Tibial artery (tissue), 4 donors: ENCODE measurements at regions not wholly inside any gene's neighbourhood (a gene's known extent, or its start where the extent isn't known, plus 50 kb on each side); places are given as distances from the start of the nearest gene placed in this dataset.

Source experiments
- DNase-seq, 2 donors: peaks; one replicate each; pipeline ENCODE4 v3.0.0-alpha.2; 2019
- H3K27ac ChIP-seq, 2 donors: fragments of 200-600 bp; sonication (generic) in 1 of 2; 1 replicate in 1 of 2; 2 replicates in 1 of 2; pipeline ENCODE4 v1.5.1; 2018 to 2019; ENCODE audit warnings: mild to moderate bottlenecking in 1 of 2
- H3K27me3 ChIP-seq, 2 donors: fragments of 200-600 bp; sonication (generic) in 1 of 2; one replicate each; pipeline versions ENCODE4 v1.5.1 to v1.6.0; 2016 to 2019
- H3K36me3 ChIP-seq, 3 donors: fragments of 200-600 bp; sonication (generic) in 2 of 3; one replicate each; pipeline ENCODE4 v1.5.1; 2016 to 2019; ENCODE audit warnings: mild to moderate bottlenecking in 2 of 3
- H3K4me1 ChIP-seq, 4 donors: fragments of 200-600 bp; sonication (generic) in 2 of 4; 1 replicate in 3 of 4; 2 replicates in 1 of 4; pipeline ENCODE4 v1.5.1; 2016 to 2019
- H3K4me3 ChIP-seq, 2 donors: fragments of 200-600 bp; sonication (generic) in 1 of 2; 1 replicate in 1 of 2; 2 replicates in 1 of 2; pipeline ENCODE4 v1.5.1; 2018 to 2019; ENCODE audit warnings: mild to moderate bottlenecking in 2 of 2
- H3K9me3 ChIP-seq, 3 donors: fragments of 200-600 bp; sonication (generic) in 1 of 3; one replicate each; pipeline ENCODE4 v1.5.1; 2016 to 2019
- intact Hi-C: fragments of 100-400 bp; cut with DNase I; formaldehyde crosslinking; loops from one replicate; pipeline ENCODE4 v1.15.0; 2023; ENCODE audit warnings: low total_unique reads
- TF ChIP-seq, protein P1 (sequence below), 2 experiments: fragments of 200-600 bp in 1 of 2; fragments of 450-650 bp in 1 of 2; IDR thresholded peaks; one replicate each; pipeline ENCODE4 v1.5.1; 2017 to 2019; ENCODE audit warnings: antibody characterized with exemption in 2 of 2, mild to moderate bottlenecking in 1 of 2, moderate library complexity in 1 of 2

DNA sequence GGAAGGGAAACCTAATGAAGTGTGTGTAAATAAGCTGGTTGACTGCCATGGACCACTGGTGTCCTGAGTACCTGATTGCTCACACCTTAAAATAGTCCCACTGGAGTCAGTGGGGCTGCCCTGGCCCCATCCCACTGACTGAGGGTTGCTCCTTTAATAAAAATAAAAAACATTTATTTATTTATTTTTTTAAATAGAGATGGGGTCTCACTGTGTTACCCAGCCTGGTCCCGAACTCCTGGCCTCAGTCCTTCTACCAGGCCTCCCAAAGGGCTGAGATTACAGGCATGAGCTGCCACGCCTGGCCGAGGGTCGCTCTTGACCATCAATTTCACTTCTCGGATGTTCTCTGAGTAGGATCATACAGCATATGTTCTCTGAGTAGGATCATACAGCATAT, 394.2 kb upstream of the IRX2 start:
- intact Hi-C loops: no loop called here
- no peak overlapping the region for H3K27ac ChIP-seq
- no peaks in the 10 kb centered on the region for H3K36me3 ChIP-seq
- peaks cover 0 to 3% of the 10 kb centered on the region in 2 donors for H3K27me3 ChIP-seq
- no peaks in the 10 kb centered on the region for H3K4me1 ChIP-seq
- TF ChIP-seq, protein P1, sequence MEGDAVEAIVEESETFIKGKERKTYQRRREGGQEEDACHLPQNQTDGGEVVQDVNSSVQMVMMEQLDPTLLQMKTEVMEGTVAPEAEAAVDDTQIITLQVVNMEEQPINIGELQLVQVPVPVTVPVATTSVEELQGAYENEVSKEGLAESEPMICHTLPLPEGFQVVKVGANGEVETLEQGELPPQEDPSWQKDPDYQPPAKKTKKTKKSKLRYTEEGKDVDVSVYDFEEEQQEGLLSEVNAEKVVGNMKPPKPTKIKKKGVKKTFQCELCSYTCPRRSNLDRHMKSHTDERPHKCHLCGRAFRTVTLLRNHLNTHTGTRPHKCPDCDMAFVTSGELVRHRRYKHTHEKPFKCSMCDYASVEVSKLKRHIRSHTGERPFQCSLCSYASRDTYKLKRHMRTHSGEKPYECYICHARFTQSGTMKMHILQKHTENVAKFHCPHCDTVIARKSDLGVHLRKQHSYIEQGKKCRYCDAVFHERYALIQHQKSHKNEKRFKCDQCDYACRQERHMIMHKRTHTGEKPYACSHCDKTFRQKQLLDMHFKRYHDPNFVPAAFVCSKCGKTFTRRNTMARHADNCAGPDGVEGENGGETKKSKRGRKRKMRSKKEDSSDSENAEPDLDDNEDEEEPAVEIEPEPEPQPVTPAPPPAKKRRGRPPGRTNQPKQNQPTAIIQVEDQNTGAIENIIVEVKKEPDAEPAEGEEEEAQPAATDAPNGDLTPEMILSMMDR (IDR thresholded peaks at IDR 0.05): no peak
- H3K4me3 ChIP-seq: no peak overlapping the region
- H3K9me3 ChIP-seq: no peaks in the 10 kb centered on the region
- no peak for DNase-seq

DNA sequence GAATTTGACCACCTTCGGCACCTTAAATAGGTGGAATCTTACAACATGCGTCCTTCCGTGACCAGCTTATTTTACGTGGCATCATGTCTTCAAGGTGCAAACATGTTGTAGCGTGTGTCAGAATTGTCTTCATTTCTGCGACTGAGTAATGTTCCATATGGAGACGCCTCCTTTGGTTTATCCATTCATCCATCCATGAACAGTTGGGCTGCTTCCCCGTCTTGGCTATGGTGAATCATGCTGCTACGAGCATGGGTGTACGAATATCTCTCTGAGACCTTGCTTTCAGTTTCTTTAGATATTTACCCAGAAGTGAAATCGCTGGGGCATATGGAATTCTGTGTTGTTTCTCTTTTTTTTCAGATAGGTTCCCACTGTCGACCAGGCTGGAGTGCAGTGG, 391.9 kb upstream of the IRX2 start:
- Histone ChIP-seq H3K27ac (no peak overlapping the region), H3K27me3 (no peaks in the 10 kb centered on the region), H3K36me3 (no peaks in the 10 kb centered on the region), H3K9me3 (no peaks in the 10 kb centered on the region), H3K4me3 (no peak overlapping the region), H3K4me1 (no peaks in the 10 kb centered on the region)
- intact Hi-C loops: no loop called here
- TF ChIP-seq, protein P1 (IDR thresholded peaks at IDR 0.05): no peak
- DNase-seq: no peak

GRCh38 chr5:3142261-3143027, 391.0 kb upstream of the IRX2 start:
- Histone ChIP-seq H3K36me3 (no peaks in the 10 kb centered on the region), H3K27me3 (no peaks in the 10 kb centered on the region), H3K4me1 (no peaks in the 10 kb centered on the region), H3K4me3 (no peak overlapping the region), H3K27ac (no peak overlapping the region), H3K9me3 (no peaks in the 10 kb centered on the region)
- intact Hi-C loops: no loop called here
- TF ChIP-seq, protein P1 (IDR thresholded peaks at IDR 0.05): no peak
- DNase-seq: no peak

DNA sequence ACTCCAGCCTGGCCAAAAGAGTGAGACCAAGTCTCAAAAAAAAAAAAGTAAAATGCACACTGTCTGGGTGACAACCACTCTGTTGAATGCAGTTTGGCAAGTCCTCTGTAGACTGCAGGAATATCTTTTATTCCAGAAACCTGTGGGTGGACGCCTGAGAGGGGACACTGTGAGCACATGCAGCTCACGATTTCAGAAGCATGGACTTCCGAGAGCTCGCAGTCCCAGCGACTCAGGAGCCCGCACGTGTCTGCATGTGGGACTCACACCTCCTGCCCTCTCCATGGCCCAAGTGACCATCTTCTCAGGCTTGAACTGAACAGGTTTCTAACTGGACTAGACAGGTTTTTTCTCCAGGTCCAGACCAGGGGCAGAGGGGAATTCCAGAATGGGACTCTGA, 388.6 kb upstream of the IRX2 start:
- Histone ChIP-seq H3K27me3 (no peaks in the 10 kb centered on the region), H3K4me1 (no peaks in the 10 kb centered on the region)
- TF ChIP-seq, protein P1 (IDR thresholded peaks at IDR 0.05): no peak

DNA sequence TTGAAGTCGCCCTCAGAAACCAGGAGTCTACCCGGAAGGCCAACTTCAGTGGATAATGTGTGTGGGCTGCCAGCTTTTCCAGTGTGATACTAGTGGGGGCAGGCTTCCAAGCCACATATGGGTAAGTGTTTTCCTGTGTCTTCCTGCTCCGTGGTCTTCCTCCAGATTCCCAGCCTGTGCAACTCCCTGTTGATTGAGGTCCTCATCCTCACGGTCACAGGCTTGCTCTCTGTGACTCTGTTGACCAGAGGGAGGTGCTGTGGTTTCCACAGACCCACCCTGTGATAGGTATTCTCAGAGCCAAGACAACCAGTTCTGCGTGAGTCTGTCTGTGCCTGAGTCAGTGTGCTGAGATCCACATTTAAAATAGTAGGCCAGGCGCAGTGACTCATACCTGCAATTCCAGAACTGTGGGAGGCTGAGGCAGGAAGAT, 388.0 kb upstream of the IRX2 start:
- intact Hi-C loops: no loop called here
- H3K36me3 ChIP-seq: no peaks in the 10 kb centered on the region
- no peak overlapping the region for H3K4me3 ChIP-seq
- H3K27ac ChIP-seq: no peak overlapping the region
- TF ChIP-seq, protein P1 (IDR thresholded peaks at IDR 0.05): no peak
- H3K27me3 ChIP-seq: no peaks in the 10 kb centered on the region
- no peak for DNase-seq
- no peaks in the 10 kb centered on the region for H3K4me1 ChIP-seq
- H3K9me3 ChIP-seq: no peaks in the 10 kb centered on the region

More for the DNA sequence above, 388.6 kb upstream of the IRX2 start:
- no peaks in the 10 kb centered on the region for H3K9me3 ChIP-seq
- H3K36me3 ChIP-seq: no peaks in the 10 kb centered on the region
- no peak overlapping the region for H3K27ac ChIP-seq
- H3K4me3 ChIP-seq: no peak overlapping the region
- intact Hi-C loops: no loop called here
- no peak for DNase-seq
